GM19328 (cell line): ENCODE measurements at regions not wholly inside any gene's neighbourhood (a gene's known extent, or its start where the extent isn't known, plus 50 kb on each side); places are given as distances from the start of the nearest gene placed in this dataset.

Experiments used
- ATAC-seq: cut with Tn5 transposase; IDR thresholded peaks from one replicate; pipeline ENCODE4 v1.9.1; 2021; ENCODE audit warnings: mild to moderate bottlenecking, moderate library complexity; ENCODE audit not compliant: unreplicated experiment

GRCh38 chr7:68442931-68443631 lies 1155.2 kb upstream of the AUTS2 start:
- ATAC-seq, result no peak

- ATAC-seq, result no peak
These were observed 1154.2 kb upstream of the AUTS2 start for GRCh38 chr7:68444042-68444441.

- ATAC-seq, result no peak
These were observed 1153.3 kb upstream of the AUTS2 start for GRCh38 chr7:68444956-68445355.

GRCh38 chr7:68446183-68446582 lies 1152.1 kb upstream of the AUTS2 start:
- no peak for ATAC-seq

- ATAC-seq, result no peak
These were observed 1149.2 kb upstream of the AUTS2 start for GRCh38 chr7:68449099-68449498.

- no peak for ATAC-seq
These were observed 1148.5 kb upstream of the AUTS2 start for GRCh38 chr7:68449816-68450215.

GRCh38 chr7:68454931-68455330 lies 1143.3 kb upstream of the AUTS2 start:
- no peak for ATAC-seq

- ATAC-seq, result no peak
These were observed 1141.8 kb upstream of the AUTS2 start for GRCh38 chr7:68456469-68456868.

- ATAC-seq, result no peak
These were observed 1140.8 kb upstream of the AUTS2 start for GRCh38 chr7:68457481-68457880.

- no peak for ATAC-seq
These were observed 1140.0 kb upstream of the AUTS2 start for GRCh38 chr7:68458010-68458908.

GRCh38 chr7:68461430-68461829 lies 1136.8 kb upstream of the AUTS2 start:
- no peak for ATAC-seq

GRCh38 chr7:68470836-68471435 lies 1127.3 kb upstream of the AUTS2 start:
- no peak for ATAC-seq

GRCh38 chr7:68472688-68473087 lies 1125.6 kb upstream of the AUTS2 start:
- ATAC-seq, result no peak

GRCh38 chr7:68474661-68475216 lies 1123.5 kb upstream of the AUTS2 start:
- ATAC-seq, result no peak

GRCh38 chr7:68476966-68477365 lies 1121.3 kb upstream of the AUTS2 start:
- no peak for ATAC-seq

- no peak for ATAC-seq
These were observed 1119.9 kb upstream of the AUTS2 start for GRCh38 chr7:68478326-68478725.

GRCh38 chr7:68482800-68483199 lies 1115.5 kb upstream of the AUTS2 start:
- ATAC-seq, result no peak

GRCh38 chr7:68484731-68485130 lies 1113.5 kb upstream of the AUTS2 start:
- no peak for ATAC-seq

- no peak for ATAC-seq
These were observed 1112.9 kb upstream of the AUTS2 start for GRCh38 chr7:68485253-68485917.

GRCh38 chr7:68488341-68489060 lies 1109.8 kb upstream of the AUTS2 start:
- no peak for ATAC-seq
